PC-9 (cell line): ENCODE measurements at regions not wholly inside any gene's neighbourhood (a gene's known extent, or its start where the extent isn't known, plus 50 kb on each side); places are given as distances from the start of the nearest gene placed in this dataset.

ENCODE experiments used
- BruUV-seq: library from RNA; stranded (reverse); fragments of 400-500 nt; replicated peaks from 2 replicates; lab custom pipeline; 2021; lab: Mats Ljungman, UMichigan
- CTCF ChIA-PET: fragments of 300-600 bp; sonication (Branson Sonifier 250); formaldehyde crosslinking; loops from one replicate; lab custom pipeline; 2022; ENCODE audit warnings: antibody characterized with exemption; lab: Charles Lee
- POLR2A ChIA-PET: fragments of 300-600 bp; sonication (Branson Sonifier 250); formaldehyde crosslinking; loops from one replicate; lab custom pipeline; 2022; ENCODE audit warnings: antibody characterized with exemption; ENCODE audit not compliant: unreplicated experiment; lab: Charles Lee
- DNase-seq, 2 experiments: peaks; one replicate each; pipeline versions ENCODE4 v3.0.0 to v3.0.0-alpha.2; 2015 to 2022; ENCODE audit warnings: mixed read lengths in 1 of 2
- H2AFZ ChIP-seq: fragments of 200-600 bp; sonication (generic); 2 replicates; pipeline ENCODE4 v1.8.1; 2017; ENCODE audit warnings: antibody characterized with exemption
- H3F3A ChIP-seq: fragments of 200-600 bp; sonication (generic); 2 replicates; pipeline ENCODE4 v1.8.1; 2017; ENCODE audit warnings: antibody characterized with exemption, mild to moderate bottlenecking, low read depth; ENCODE audit not compliant: insufficient read depth
- H3K27ac ChIP-seq: fragments of 200-600 bp; sonication (generic); 2 replicates; pipeline ENCODE4 v1.6.1; 2016; ENCODE audit warnings: mixed run types
- H3K27me3 ChIP-seq: fragments of 200-600 bp; sonication (generic); 2 replicates; pipeline ENCODE4 v1.6.1; 2016; ENCODE audit warnings: low read depth, mixed run types; ENCODE audit not compliant: insufficient read depth
- H3K36me3 ChIP-seq: fragments of 200-600 bp; sonication (generic); 2 replicates; pipeline ENCODE4 v1.6.1; 2016; ENCODE audit warnings: low read depth, mixed run types
- H3K4me1 ChIP-seq: fragments of 200-600 bp; sonication (generic); replicated peaks from 2 replicates; pipeline ENCODE4 v1.6.1; 2016; ENCODE audit warnings: mixed run types; ENCODE audit not compliant: insufficient read depth
- H3K4me2 ChIP-seq: fragments of 200-600 bp; sonication (generic); 2 replicates; pipeline ENCODE4 v1.6.1; 2017; ENCODE audit warnings: mixed run types
- H3K4me3 ChIP-seq: fragments of 200-600 bp; sonication (generic); 2 replicates; pipeline ENCODE4 v1.6.1; 2016; ENCODE audit warnings: mixed run types
- H3K79me2 ChIP-seq: fragments of 200-600 bp; sonication (generic); 2 replicates; pipeline ENCODE4 v1.6.1; 2017; ENCODE audit warnings: low read depth, mixed run types
- H3K9me2 ChIP-seq: fragments of 200-600 bp; sonication (generic); 2 replicates; pipeline ENCODE4 v1.8.1; 2017; ENCODE audit warnings: mild to moderate bottlenecking; ENCODE audit not compliant: insufficient read depth
- H3K9me3 ChIP-seq: fragments of 200-600 bp; sonication (generic); 2 replicates; pipeline ENCODE4 v1.8.1; 2016; ENCODE audit warnings: low read depth; ENCODE audit not compliant: insufficient read depth
- H4K20me1 ChIP-seq: fragments of 200-600 bp; sonication (generic); 2 replicates; pipeline ENCODE4 v1.8.1; 2017; ENCODE audit not compliant: insufficient read depth
- CTCF ChIP-seq: fragments of 200-600 bp; sonication (generic); conservative IDR thresholded peaks from 2 replicates; pipeline ENCODE4 v1.6.1; 2017; ENCODE audit warnings: mixed run types, antibody characterized with exemption, mild to moderate bottlenecking, moderate library complexity
- EZH2 ChIP-seq: fragments of 200-600 bp; sonication (generic); IDR thresholded peaks from 2 replicates; pipeline ENCODE4 v1.8.0; 2017; ENCODE audit warnings: antibody characterized with exemption, low read depth
- intact Hi-C: fragments of 100-400 bp; cut with micrococcal nuclease; formaldehyde crosslinking; loops from one replicate; pipeline ENCODE4 v1.10.0; 2022; ENCODE audit not compliant: unreplicated experiment

GRCh38 chr3:170745211-170745718 lies 124.7 kb downstream of the RPL22L1 start:
- Histone ChIP-seq H3K4me2 (peak overlapping the region; percentile 43), H4K20me1 (no peaks in the 10 kb centered on the region), H3F3A (peaks cover 49% of the 10 kb centered on the region), H3K4me3 (no peak overlapping the region), H3K27ac (peak overlapping the region; percentile 66), H3K79me2 (no peaks in the 10 kb centered on the region), H3K36me3 (0 out of 2 replicates have a peak, but pooled peaks cover 3% of the 10 kb centered on the region), H3K4me1 (peaks cover 66% of the 10 kb centered on the region), H2AFZ (no peak overlapping the region), H3K27me3 (no peaks in the 10 kb centered on the region), H3K9me2 (no peaks in the 10 kb centered on the region), H3K9me3 (peaks cover 23% of the 10 kb centered on the region)
- peak; percentile 69 to 97 for DNase-seq
- TF ChIP-seq CTCF: no peak
- no peak for TF ChIP-seq EZH2
- intact Hi-C loops: loop anchor here (1.0 to 10.0 kb wide), 6 partner anchors 18 to 430 kb away; no protein-coding TSS in a partner anchor
- ChIA-PET CTCF (no interaction called here), POLR2A (no interaction called here)
- BruUV-seq: no TSS peak

- BruUV-seq: TSS peak; percentile 40
- peaks cover 80% of the 10 kb centered on the region for H3K4me1 ChIP-seq
- DNase-seq: peak in 1 of 2 experiments; percentile 96
- TF ChIP-seq CTCF: no peak
- TF ChIP-seq EZH2: no peak
- H3K9me2 ChIP-seq: no peaks in the 10 kb centered on the region
- no peaks in the 10 kb centered on the region for H3K27me3 ChIP-seq
- H3K4me3 ChIP-seq: peak overlapping the region; percentile 6; the same call in 1 of the 2 replicates
- CTCF ChIA-PET: interaction anchor here (0.6 to 1.1 kb wide), 4 partner anchors 25 to 328 kb away, joined by 3 to 6 read pairs (median 4); no protein-coding TSS in a partner anchor
- peak overlapping the region; percentile 81 for H3K27ac ChIP-seq
- H3K9me3 ChIP-seq: peaks cover 15% of the 10 kb centered on the region
- intact Hi-C loops: loop anchor here (1.0 to 10.0 kb wide), 3 partner anchors 53 to 427 kb away; no protein-coding TSS in a partner anchor
- peaks cover 57% of the 10 kb centered on the region for H3F3A ChIP-seq
- no peaks in the 10 kb centered on the region for H3K36me3 ChIP-seq
- H3K79me2 ChIP-seq: no peaks in the 10 kb centered on the region
- H4K20me1 ChIP-seq: no peaks in the 10 kb centered on the region
- POLR2A ChIA-PET: interaction anchor here (0.6 to 0.9 kb wide), 3 partner anchors 11 to 774 kb away, joined by 3 to 6 read pairs (median 4); no protein-coding TSS in a partner anchor
- peak overlapping the region; percentile 56 for H3K4me2 ChIP-seq
- no peak overlapping the region for H2AFZ ChIP-seq
Measured at GRCh38 chr3:170741756-170742529, 128.1 kb downstream of the RPL22L1 start.

GRCh38 chr3:170740726-170741591 lies 129.0 kb downstream of the RPL22L1 start:
- Histone ChIP-seq H3K9me3 (peaks cover 11% of the 10 kb centered on the region; the same call in 1 of the 2 replicates), H3K27me3 (no peaks in the 10 kb centered on the region), H3K79me2 (no peaks in the 10 kb centered on the region), H3K4me3 (peak overlapping the region; percentile 6; the same call in 1 of the 2 replicates), H3K36me3 (no peaks in the 10 kb centered on the region), H4K20me1 (no peaks in the 10 kb centered on the region), H3K4me2 (peak overlapping the region; percentile 56), H3F3A (peaks cover 54% of the 10 kb centered on the region), H3K9me2 (no peaks in the 10 kb centered on the region), H2AFZ (no peak overlapping the region), H3K4me1 (peaks cover 72% of the 10 kb centered on the region), H3K27ac (peak overlapping the region; percentile 81)
- DNase-seq: peak; percentile 59 to 88
- no TSS peak for BruUV-seq
- CTCF ChIA-PET: interaction anchor here (0.8 kb wide), 1 partner anchor 71 kb away, joined by 3 read pairs; no protein-coding TSS in a partner anchor
- POLR2A ChIA-PET: interaction anchor here (0.7 kb wide), 1 partner anchor 773 kb away, joined by 6 read pairs; no protein-coding TSS in a partner anchor
- TF ChIP-seq CTCF (no peak), EZH2 (no peak)
- intact Hi-C loops: loop anchor here (1.0 to 10.0 kb wide), 2 partner anchors 52 to 426 kb away; no protein-coding TSS in a partner anchor
